ENCODE measurements at regions not wholly inside any gene's neighbourhood (a gene's known extent, or its start where the extent isn't known, plus 50 kb on each side); places are given as distances from the start of the nearest gene placed in this dataset.

GRCh38 chr2:219881851-219882250 is 254.4 kb downstream of the SLC4A3 start:
- Histone ChIP-seq H3K4me3 (replicated peaks in 1 of 3; ENCODE audit: insufficient read depth in 1 of 3, low read depth in 2 of 3, low read length in 3 of 3) (no peak overlapping the region), H3K4me2 (ENCODE audit: low read depth, low read length) (no peak overlapping the region), H3K9me3 (ENCODE audit: low read length) (no peaks in the 10 kb centered on the region), H4K20me1 (ENCODE audit: insufficient read depth, low read length) (no peaks in the 10 kb centered on the region), H3K27me3 (ENCODE audit: control insufficient read depth in 1 of 2, insufficient read depth in 2 of 2, low read length in 2 of 2) (peaks cover 0 to 8% of the 10 kb centered on the region in 2 experiments; a peak in 2 of 5 replicates), H3K4me1 (ENCODE audit: insufficient read depth, low read length) (no peaks in the 10 kb centered on the region), H2AFZ (ENCODE audit: low read length) (no peak overlapping the region), H3K9ac (ENCODE audit: insufficient read depth, low read depth, low read length) (no peak overlapping the region), H3K79me2 (ENCODE audit: insufficient read depth, low read length) (no peaks in the 10 kb centered on the region), H3K36me3 (replicated peaks in 1 of 2; ENCODE audit: control insufficient read depth in 1 of 2, insufficient read depth in 2 of 2, low read length in 2 of 2) (no peaks in the 10 kb centered on the region), H3K27ac (ENCODE audit: extremely low read length, insufficient read depth, low read length) (no peak overlapping the region)
- BruUV-seq (replicated peaks) = no TSS peak
- no peak for TF ChIP-seq SRF (IDR thresholded peaks at IDR 0.05; ENCODE audit: low read depth, low read length)
- TF ChIP-seq PRDM4 (CRISPR knock-in tag; IDR thresholded peaks at IDR 0.05; ENCODE audit: borderline replicate concordance) = no peak
- no peak for TF ChIP-seq ZNF777 (CRISPR knock-in tag; IDR thresholded peaks at IDR 0.05)
- no peak for TF ChIP-seq FOXM1 (CRISPR knock-in tag; IDR thresholded peaks at IDR 0.05)
- no peak for TF ChIP-seq EP300 (IDR thresholded peaks at IDR 0.05; ENCODE audit: low read depth in 2 of 2, low read length in 2 of 2)
- TF ChIP-seq EP300 (CRISPR knock-in tag; IDR thresholded peaks at IDR 0.05; ENCODE audit: borderline replicate concordance) = no peak
- no peak for TF ChIP-seq STAG1 (CRISPR knock-in tag; IDR thresholded peaks at IDR 0.05)
- TF ChIP-seq KDM5B (CRISPR knock-in tag; IDR thresholded peaks at IDR 0.05; ENCODE audit: borderline replicate concordance) = no peak
- TF ChIP-seq DNMT1 (CRISPR knock-in tag; IDR thresholded peaks at IDR 0.05) = no peak
- TF ChIP-seq ZNF724P (CRISPR knock-in tag; IDR thresholded peaks at IDR 0.05; ENCODE audit: borderline replicate concordance) = no peak
- TF ChIP-seq ZNF563 (CRISPR knock-in tag; IDR thresholded peaks at IDR 0.05) = no peak
- no peak for TF ChIP-seq XBP1 (CRISPR knock-in tag; IDR thresholded peaks at IDR 0.05)
- no peak for TF ChIP-seq MAFF (IDR thresholded peaks at IDR 0.05; ENCODE audit: low read depth, low read length)
- no peak for TF ChIP-seq ZNF598 (CRISPR knock-in tag; IDR thresholded peaks at IDR 0.05; ENCODE audit: borderline replicate concordance)
- TF ChIP-seq ZNF432 (CRISPR knock-in tag; IDR thresholded peaks at IDR 0.05; ENCODE audit: borderline replicate concordance) = no peak
- TF ChIP-seq YEATS4 (CRISPR knock-in tag; IDR thresholded peaks at IDR 0.05; ENCODE audit: borderline replicate concordance) = no peak
- in situ Hi-C loops (cut with HindIII; ENCODE audit: extremely low pct_ligation_motif_present, low pct_unique_long_range_greater_than_20kb) = no loop called here
- POLR2A ChIA-PET = no interaction called here
- FAIRE-seq = no peak
- 26% methylated on average over 3 of the region's 3 CpGs for WGBS (ENCODE audit: low lambda C conversion rate)
- DNase-seq (ENCODE audit: low spot score) = no peak
- no peak for ATAC-seq
- intact Hi-C loops (cut with micrococcal nuclease; ENCODE audit: unreplicated experiment) = no loop called here
- CTCF ChIA-PET (ENCODE audit: low intra/inter-chr PET ratio, low total read pairs) = no interaction called here
